Anterior cingulate cortex (tissue), 58 donors: ENCODE measurements at regions not wholly inside any gene's neighbourhood (a gene's known extent, or its start where the extent isn't known, plus 50 kb on each side); places are given as distances from the start of the nearest gene placed in this dataset.
"Not testable (repeated sequence)": the region's sequence is repeated elsewhere in the genome, so short reads cannot be mapped to it uniquely, and the experiment has no call there.

Experiments used
- DNase-seq, 58 donors: peaks; one replicate each; lab custom pipeline; 2025; lab: John Stamatoyannopoulos, UW

DNA sequence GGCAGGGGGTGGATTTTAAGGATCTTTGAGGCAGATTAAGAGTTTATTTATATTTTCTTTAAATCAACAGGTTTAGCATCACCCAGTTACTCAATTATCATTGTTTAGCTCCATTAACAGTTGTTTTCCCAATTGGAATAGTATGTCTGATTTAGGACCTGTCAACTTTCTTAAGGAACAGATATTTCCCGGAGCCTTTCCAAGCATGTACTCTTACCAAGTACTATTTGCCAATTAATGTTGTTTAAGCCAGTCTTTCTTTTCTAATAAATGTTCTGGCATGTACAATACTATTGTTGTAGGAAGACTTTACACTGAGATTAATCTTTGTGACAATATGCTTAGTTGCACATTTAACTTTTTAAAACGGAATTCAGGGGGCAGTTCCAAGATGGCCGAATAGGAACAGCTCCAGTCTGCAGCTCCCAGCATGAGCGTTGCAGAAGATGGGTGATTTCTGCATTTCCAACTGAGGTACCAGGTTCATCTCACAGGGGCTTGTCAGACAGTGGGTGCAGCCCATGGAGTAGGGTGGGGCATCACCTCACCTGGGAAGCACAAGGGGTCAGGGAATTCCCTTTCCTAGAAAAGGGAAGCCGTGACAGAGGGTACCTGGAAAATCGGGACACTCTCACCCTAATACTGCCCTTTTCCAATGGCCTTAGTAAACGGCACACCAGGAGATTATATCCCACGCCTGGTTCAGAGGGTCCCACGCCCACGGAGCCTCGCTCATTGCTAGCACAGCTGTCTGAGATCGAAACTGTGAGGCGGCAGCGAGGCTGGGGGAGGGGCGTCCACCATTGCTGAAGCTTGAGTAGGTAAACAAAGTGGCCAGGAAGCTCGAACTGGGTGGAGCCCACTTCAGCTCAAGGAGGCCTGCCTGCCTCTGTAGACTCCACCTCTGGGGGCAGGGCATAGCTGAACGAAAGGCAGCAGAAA is 173.7 kb downstream of the LRRC70 start:
- DNase-seq, result not testable (repeated sequence)

DNA sequence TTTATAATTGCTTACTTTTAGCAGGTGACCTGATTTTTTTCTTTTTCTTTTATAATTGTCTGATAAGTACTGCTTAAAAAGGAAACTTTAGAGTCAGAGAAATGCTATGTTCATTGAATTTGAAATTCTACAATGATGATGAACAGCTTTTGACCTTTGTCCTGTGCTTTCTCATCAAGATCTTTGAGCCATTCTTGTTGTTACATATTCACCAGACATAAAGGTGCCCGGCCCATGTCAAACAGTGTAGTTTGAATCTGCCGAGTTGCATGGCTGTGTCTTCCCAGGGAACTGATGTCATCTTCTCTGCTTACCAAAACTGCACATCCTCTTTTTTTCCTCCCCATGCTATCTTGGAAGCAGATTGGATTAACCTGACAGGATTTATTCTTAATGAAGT is 163.6 kb downstream of the LRRC70 start:
- no peak for DNase-seq

DNA sequence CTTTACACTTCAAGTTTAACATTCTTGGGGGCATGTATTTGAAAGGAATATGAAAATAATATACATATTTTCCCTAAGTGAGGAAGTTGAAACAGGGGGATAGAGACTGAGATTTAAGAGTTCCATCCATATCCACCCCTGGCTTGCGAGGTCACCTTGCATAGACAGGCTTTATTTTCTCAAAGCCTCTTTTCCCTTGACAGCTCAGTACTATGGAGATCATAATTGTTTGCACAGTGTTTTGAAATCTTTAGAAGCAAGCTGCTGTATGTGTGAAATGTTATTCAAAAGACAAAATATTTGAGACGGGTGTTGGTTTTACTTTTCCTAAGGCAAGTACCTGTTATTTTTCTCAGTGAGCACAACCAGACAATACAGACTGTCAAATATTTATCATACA is 163.1 kb downstream of the LRRC70 start:
- DNase-seq, result no peak

DNA sequence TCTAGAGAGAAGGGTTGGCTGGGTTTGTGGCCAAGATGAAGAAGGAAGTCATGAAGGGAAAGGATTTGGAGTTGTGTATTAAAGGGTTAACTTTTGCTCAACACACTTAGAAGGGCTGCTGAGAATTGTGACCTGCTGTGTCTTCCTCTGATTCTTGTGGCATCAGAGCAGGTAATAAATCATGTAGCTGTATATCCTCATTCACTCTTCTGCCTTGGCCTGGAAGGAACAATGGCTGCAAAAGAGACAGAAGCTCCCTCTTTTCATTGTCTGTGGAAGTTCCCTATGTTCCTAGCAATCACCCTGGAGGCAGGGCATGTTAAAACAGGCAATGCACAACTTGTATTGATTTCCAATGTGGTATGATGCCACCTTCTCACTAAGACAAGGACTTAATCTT is 159.1 kb downstream of the LRRC70 start:
- no peak for DNase-seq

DNA sequence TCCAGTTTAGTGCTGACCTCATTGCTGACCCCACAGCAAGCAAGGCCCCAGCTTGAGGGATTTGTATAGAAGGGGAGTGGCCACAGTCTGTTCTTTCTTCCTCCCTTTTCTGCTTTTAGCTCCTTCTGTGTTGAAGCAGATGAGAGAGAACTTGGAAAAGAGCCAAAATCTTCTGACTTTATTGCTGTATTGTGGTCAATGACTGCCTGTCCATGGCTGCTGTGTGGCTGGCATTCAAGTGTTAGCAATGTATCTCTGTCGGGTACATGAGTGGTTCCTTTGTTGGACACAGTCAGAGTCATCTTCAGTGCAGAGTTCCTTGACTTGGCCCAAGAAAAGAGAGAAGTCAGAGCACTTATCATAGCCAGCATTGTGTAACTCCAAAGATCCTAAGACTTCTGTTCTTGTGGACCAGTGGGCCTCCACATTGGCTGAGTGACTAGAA is 154.1 kb downstream of the LRRC70 start:
- peak in 2 of 58 donors; percentile 10 to 17 for DNase-seq

DNA sequence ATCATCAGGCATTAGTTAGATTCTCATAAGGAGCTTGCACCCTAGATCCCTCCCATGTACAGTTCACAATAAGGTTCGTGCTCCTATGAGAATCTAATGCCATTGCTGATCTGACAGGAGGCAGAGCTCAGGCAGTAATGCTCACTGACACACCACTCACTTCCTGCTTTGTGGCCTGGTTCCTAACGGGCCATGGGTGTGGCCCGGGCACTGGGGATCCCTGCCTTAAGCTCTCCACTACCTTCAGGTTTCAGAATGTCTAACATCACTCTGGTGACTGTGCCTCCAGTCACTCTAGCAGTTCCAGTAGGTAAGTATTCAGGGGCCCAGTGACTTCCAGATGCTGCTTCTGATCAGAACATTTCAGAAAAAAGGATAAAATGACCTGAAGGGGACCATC is 152.4 kb downstream of the LRRC70 start:
- DNase-seq, result no peak

DNA sequence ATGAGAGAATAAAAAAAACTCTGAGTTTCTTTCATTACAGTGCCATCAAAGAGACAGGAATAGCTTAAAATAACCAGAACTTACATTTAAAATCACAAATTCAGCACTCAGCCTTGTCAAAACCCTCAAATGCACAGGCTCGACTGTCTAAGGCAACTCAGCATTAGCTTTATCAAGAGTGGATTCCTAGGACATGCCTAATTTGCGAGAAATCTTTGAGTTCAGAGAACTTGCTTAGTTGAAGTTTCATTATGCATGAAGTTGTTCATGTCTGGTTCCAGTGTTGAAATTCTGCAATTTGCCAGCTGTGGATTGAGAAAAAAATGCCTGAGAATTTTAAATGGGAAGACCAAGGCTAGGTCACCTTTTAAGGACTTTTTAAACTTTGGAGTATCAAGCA is 151.1 kb downstream of the LRRC70 start:
- DNase-seq, result no peak

DNA sequence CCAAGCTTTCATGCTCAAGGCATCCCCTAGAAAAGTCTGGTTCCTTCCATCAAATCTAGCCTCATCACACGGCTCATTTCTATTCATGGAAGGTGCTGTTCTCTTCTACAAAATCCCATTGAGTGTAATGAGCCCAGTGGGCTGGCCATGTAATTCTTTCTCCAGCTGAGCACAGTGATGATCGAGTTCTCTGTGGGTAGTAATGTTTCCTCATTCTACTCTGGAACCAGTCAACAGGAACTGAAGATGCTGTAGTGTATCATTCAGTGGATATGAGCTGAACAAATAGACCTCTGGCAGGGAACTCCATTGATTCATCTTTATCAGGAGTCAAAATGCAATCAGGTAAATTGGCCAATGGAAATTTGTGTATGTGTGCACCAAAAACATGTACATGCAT is 149.2 kb downstream of the LRRC70 start:
- peak in 1 of 58 donors; percentile 0 for DNase-seq

DNA sequence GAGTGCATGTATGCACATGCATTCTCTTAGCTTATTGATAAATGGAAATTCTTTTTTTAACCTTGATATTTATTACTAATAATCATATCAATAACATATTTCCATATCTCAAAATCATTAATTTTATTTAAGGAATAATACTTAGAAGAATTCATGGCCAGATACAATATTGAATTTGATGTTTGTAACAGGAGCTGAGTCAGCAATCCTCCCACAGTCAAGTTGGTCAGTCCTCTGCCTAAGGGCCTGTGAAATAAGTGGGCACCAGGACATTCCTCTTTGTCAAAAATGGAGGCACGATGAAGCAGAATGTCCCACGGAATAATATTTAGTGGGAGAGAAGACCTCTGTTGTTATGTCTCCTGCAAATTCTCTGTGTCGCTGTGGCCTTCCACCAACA is 148.6 kb downstream of the LRRC70 start:
- DNase-seq, result no peak

DNA sequence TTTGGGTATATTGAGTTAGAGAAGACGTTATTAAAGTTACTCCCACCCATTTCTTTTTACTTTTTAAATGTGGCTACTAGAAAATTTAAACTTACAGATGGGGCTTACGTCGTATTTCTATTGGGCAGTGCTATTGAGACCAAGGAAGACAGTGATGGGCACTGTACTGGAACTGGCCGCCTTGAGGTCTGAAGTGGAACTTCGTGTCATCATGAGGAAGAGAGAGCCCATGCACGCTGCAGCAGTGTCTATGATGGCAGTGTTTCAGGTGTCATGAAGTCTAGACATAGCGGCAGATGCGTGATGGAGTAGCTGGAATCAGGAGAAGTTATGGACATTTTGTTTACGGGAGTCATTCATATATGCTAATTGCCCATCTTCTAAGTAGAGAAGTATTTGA is 143.7 kb downstream of the LRRC70 start:
- DNase-seq, result no peak

DNA sequence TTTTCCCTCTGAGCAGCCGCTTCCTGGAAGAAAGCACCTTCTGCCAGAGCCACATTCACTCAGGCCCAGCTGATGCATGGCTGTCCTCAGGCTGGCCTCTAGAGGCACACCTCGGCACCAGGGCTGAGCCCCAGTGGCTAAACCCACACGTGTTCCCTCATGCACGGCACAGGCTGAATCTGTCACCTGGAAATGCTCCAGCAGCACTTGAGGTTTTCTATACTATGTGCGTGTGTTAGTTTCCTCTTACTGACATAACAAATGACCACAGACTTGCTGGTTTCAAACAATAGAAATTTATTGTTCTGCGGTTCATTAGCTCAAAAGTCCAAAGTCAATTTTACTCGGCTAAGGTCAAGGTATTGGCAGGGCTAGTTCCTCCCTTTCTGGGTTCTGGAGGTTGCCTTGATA is 141.4 kb downstream of the LRRC70 start:
- peak in 1 of 58 donors; percentile 1 for DNase-seq

DNA sequence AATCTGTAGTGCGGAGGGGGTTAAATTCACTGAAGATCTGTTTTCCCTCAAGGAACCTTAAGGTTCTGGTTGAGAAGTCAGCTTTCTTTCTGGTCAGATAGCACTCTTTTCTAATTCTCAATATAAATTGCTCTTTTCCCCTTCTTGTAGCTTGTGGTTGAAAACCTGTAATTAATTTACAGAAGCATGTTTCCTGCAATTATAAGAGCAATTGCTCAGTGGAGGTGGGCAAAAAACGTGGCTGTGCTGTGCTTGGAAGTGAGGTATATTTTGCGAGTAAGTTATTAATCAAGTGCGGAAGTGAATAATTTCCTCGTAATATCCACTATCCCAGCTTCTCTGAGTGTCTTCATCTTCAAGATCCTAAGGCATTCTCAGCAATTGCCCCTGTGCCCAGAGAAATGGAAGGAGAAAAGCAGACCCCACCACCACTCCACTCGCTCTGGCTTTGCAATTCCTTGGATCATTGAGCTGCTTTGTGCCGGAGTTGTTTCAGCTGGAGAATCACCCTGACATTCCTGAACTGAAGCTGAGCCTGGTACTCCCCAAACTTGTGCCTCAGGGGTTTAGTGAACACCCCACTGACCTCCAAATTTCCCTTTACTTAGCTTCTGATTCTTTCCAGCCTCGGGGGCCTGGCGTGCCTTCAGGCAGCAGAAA is 140.6 kb downstream of the LRRC70 start:
- DNase-seq, result no peak

DNA sequence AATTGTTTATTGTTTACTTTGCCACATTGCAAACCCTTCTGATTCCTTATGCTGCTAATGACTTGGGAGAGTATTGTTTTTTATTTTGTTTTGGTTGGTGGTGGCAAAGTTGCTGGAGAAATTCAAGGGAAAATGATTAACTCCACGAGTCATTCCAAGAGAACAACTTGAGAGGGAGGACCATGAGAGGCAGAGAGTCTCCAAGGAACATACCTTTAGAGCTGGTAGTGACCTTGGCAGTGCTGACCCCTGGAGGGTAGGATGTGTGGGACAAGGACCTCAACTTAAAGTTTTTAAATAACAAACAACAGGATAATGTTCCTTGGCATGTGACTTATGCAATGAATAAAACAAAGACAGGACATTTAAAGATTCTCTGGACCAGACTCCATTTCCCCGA is 139.7 kb downstream of the LRRC70 start:
- no peak for DNase-seq

DNA sequence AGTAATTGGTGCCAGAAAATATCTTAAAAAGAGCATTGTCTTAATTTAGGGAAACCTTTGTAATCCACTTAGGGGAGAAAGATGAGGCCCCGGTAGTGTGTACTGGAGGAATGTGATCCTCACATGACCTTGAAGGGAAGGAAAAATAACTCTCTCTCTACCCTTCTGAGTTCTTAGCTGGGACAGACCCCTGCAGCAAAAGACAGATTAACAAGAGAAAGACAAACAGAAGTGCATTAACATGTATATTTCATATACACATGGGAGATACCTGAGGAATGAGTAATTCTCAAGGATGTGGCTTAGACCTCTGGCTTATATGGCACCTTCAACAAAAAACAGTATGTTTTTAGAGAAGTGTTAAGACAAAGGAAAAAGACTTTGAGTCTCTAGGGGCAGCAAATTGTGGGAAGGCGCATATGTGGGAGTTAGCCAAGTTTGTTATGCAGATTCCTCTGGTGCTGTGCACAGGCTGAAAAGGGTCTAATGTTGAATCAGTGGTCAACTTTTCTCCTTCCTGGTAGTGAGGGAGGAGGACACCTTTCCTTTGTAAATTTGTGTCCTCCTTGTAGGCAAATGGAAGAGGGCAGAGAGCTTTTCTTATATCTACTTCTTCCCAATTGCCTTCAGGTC is 138.8 kb downstream of the LRRC70 start:
- no peak for DNase-seq

DNA sequence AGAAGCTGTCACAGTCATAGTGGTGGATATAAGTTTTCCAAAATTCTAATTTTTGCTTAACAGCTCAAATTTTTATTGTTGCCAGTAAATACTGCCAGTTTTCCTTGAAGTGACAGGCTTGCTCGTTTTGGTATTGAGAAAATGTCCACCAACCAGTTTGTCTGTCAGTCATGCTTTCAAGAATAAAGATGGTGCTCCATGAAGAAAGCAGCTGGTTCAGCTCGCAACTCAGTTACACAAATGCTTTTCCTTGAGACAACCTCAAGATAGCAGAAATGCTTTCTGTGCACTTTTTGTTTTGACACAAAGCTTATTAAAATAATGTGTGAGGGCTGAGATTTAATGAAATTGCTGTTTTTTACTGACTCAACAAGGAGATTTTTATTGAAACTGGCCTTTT is 135.7 kb downstream of the LRRC70 start:
- DNase-seq, result peak in 1 of 58 donors; percentile 3

DNA sequence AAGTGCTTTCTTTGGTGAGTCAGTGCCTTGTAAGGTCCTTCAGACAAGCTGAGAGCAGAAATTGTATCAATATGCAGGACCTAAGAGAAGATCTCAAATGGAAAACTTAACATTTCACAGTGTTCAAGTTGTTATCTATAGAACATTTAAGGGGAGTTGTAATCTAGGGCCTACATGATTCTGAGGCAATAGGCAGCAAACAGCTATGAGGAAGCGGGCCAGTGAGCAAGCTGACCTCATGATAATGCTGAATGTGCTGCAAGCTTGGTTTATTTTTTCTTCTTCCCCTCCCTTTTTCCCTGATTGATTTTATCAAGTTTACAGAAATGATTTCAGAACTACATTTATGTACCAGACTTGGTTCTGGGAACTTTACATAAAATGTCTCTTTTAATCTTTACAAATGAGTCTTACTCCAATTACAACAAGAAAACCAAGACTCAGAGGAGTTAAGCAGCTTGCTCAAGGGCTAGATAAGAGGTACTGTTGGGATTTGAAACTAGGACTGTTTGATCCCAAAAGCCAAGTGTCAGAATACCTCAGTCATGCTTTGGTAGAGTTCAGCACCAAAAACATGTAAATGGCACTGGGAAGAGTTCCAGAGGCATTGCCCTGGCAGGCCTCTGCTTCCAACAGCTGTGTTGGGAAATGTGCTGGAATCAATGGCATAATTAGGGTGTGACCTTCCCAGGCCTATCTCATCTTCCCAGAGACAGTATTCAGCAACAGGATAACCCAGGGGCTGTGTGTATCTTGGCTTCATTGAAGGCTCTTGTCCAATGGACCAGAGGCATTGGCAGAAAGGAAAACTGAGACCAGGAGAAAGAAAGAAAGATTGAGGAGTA is 130.1 kb downstream of the LRRC70 start:
- no peak for DNase-seq

DNA sequence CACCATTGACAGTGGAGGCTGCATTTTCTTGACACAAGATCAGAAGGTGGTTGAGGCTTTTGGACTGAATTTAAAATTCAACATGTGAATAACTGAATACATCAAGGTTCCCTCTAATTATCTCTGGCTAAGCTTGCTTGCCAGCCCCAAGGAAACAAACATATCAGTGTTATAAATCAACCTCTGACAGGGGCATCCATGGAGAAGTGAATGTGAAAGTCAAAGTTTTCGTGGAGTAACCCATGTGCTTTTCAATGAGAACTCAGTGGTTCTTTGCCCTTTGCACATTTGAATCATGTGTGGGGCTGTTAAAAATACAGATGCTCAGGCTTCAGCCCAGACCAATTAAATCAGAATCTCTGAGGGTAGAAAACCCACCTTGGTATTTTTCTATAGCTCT is 128.9 kb downstream of the LRRC70 start:
- no peak for DNase-seq

DNA sequence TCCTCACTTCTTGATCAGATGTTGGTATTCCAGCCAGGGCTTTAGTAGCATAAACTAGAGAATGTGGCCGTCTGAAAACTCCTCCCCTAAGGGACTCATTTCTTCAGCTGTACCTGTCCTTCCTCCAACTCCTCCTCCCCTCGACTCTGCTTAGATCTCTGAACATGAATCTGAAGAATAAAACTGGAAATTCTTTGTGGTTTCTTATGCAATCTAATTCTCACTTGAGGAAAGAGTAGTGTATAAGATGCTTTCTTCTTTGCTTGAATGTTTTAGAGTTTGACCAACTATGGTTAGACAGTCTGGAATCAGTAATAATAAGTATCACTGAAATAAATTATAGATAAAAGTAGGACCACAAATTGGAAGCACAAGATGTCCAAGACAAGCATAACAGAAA is 128.5 kb downstream of the LRRC70 start:
- no peak for DNase-seq

DNA sequence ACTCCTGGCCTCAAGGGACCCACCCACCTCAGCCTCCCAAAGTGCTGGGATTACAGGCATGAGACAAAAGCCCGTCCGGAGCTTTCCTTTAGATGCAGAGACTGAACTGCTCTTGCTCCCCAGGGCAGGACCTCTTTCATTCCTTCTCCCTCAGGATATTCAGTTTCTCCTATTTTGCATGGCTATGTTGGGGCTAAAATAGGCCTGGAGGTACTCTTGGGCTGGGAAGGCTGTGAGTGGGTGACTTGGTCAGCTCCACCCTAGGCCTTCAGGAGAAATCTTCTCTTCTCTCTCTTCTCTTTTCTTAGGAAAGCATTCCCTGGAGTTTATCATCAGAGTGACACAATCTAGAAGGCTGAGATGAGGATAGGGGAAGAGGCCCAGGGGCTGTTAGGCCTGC is 126.4 kb downstream of the LRRC70 start:
- DNase-seq, result no peak

DNA sequence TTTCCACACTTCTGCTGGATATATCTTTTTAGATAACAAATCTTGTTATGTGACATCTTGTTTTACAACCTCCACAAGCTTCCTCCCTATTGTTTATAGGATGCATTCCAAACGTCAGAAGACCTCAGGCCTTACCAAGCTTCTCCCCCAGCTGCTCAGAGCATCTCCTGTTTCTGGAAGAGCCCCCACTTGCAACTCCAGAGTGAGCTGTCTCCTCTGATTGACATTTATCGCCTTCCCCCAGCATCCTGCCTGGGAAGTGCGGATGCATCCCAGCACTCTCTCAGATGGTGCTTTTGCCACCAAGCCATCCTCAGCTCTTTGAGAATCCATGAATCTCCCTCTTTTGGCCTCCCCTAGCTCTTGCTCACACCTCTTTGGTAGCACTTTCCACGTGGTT is 123.5 kb downstream of the LRRC70 start:
- DNase-seq, result no peak
